Colonic mucosa (tissue), 4 donors: ENCODE measurements at regions not wholly inside any gene's neighbourhood (a gene's known extent, or its start where the extent isn't known, plus 50 kb on each side); places are given as distances from the start of the nearest gene placed in this dataset.
"Not testable (repeated sequence)": the region's sequence is repeated elsewhere in the genome, so short reads cannot be mapped to it uniquely, and the experiment has no call there.

ENCODE experiments used
- DNase-seq: peaks from one replicate; pipeline ENCODE4 v3.0.0-alpha.2; 2020
- H3K27ac ChIP-seq: fragments of 200-600 bp; one replicate; pipeline ENCODE4 v1.8.0; 2021
- H3K27me3 ChIP-seq: fragments of 200-600 bp; one replicate; pipeline ENCODE4 v1.8.0; 2021
- H3K36me3 ChIP-seq: fragments of 200-600 bp; one replicate; pipeline ENCODE4 v1.8.0; 2021
- H3K4me1 ChIP-seq: fragments of 200-600 bp; one replicate; pipeline ENCODE4 v1.8.0; 2021; ENCODE audit warnings: mild to moderate bottlenecking
- H3K4me3 ChIP-seq: fragments of 200-600 bp; one replicate; pipeline ENCODE4 v1.8.0; 2021
- H3K9ac ChIP-seq, 2 donors: one replicate each; pipeline ENCODE4 v1.7.0; 2013; ENCODE audit warnings: control low read depth in 2 of 2, low read depth in 2 of 2, low read length in 2 of 2
- H3K9me3 ChIP-seq: fragments of 200-600 bp; one replicate; pipeline ENCODE4 v1.8.0; 2021
- intact Hi-C: fragments of 100-400 bp; cut with DNase I; formaldehyde crosslinking; loops from one replicate; pipeline ENCODE4 v1.14.1; 2022
- TF ChIP-seq, protein P1 (sequence below): fragments of 200-600 bp; IDR thresholded peaks from one replicate; pipeline ENCODE4 v1.8.0; 2022; ENCODE audit warnings: antibody characterized with exemption, mild to moderate bottlenecking
- donor health status: healthy.
- donor health status: DM: no; HTN: no; CAD: no.
- donor health status: DM: no; HTN: no; CAD: no.

DNA sequence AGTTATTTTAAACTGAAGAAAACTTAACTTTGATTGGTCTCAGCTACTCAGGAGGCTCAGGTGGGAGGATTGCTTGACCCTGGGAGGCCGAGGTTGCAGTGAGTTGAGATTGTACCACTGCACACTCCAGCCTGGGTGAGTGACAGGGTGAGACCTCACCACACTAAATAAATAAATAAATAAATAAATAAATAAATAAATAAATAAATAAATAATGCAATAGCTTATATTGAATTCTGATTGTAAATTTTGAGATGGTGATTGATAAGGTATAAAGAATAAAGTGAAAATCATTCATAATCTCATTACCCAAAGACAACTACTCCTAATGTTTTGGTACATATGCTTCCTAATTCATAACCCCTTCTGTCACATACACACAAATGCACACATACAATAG lies 58.1 kb downstream of the TUBA3C start:
- intact Hi-C loops: no loop called here
- DNase-seq: no peak
- Histone ChIP-seq H3K27ac (no peak overlapping the region), H3K27me3 (no peaks in the 10 kb centered on the region), H3K36me3 (no peaks in the 10 kb centered on the region), H3K4me3 (no peak overlapping the region), H3K4me1 (no peaks in the 10 kb centered on the region), H3K9ac (no peak overlapping the region), H3K9me3 (no peaks in the 10 kb centered on the region)
- TF ChIP-seq, protein P1, sequence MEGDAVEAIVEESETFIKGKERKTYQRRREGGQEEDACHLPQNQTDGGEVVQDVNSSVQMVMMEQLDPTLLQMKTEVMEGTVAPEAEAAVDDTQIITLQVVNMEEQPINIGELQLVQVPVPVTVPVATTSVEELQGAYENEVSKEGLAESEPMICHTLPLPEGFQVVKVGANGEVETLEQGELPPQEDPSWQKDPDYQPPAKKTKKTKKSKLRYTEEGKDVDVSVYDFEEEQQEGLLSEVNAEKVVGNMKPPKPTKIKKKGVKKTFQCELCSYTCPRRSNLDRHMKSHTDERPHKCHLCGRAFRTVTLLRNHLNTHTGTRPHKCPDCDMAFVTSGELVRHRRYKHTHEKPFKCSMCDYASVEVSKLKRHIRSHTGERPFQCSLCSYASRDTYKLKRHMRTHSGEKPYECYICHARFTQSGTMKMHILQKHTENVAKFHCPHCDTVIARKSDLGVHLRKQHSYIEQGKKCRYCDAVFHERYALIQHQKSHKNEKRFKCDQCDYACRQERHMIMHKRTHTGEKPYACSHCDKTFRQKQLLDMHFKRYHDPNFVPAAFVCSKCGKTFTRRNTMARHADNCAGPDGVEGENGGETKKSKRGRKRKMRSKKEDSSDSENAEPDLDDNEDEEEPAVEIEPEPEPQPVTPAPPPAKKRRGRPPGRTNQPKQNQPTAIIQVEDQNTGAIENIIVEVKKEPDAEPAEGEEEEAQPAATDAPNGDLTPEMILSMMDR: no peak

DNA sequence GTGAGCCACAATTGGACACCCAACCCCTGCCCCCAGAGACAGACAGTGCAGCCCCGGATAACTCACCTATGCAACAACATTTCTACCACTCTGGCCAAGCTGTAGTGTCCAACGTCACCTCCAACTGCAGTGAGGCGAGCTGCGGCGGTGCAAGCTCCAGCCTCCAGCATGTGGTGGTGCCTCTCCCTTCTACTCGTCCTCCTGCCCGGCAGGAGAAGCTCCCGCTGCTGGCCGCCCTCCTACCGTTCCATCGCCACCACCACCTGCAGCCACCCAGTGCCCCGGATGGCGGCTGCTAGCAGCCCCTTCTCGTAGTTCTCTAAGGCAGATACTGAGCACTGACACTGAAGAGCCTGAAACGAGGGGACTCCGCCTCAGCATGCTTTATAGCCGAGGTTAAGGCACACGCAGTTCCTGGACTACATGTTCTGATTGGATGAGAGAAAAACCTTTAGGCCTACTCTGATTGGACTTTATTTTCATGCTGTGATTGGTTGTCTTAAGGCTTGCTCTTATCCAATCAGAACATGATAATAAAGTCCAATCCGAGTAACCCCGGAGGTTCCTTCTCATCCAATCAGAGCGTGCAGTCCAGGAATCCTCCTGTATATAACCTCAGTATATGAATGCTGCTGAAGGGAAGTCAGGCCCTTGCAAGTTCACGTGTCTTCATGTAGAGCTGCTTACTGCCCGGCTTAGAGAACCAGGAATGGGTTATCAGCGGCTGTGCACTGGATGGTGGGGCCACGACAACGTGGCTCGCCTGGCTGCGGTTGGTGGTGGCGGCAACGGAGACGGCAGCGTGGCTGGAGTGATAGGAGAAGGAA lies 63.5 kb downstream of the TUBA3C start:
- H3K4me3 ChIP-seq: no peak overlapping the region
- H3K4me1 ChIP-seq: no peaks in the 10 kb centered on the region
- H3K27me3 ChIP-seq: no peaks in the 10 kb centered on the region
- H3K9ac ChIP-seq: no peak overlapping the region
- intact Hi-C loops: no loop called here
- H3K9me3 ChIP-seq: no peaks in the 10 kb centered on the region
- no peak overlapping the region for H3K27ac ChIP-seq
- TF ChIP-seq, protein P1: no peak
- H3K36me3 ChIP-seq: no peaks in the 10 kb centered on the region
- no peak for DNase-seq

DNA sequence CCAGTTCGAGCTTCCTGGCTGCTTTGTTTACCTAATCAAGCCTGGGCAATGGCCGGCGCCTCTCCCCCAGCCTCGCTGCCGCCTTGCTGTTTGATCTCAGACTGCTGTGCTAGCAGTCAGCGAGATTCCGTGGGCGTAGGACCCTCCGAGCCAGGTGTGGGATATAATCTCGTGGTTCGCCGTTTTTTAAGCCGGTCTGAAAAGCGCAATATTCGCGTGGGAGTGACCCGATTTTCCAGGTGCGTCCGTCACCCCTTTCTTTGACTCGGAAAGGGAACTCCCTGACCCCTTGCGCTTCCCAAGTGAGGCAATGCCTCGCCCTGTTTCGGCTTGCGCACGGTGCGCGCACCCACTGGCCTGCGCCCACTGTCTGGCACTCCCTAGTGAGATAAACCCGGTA lies 72.4 kb downstream of the TUBA3C start:
- DNase-seq, H3K9ac ChIP-seq, H3K27me3 ChIP-seq, H3K9me3 ChIP-seq, H3K4me3 ChIP-seq, H3K27ac ChIP-seq, intact Hi-C loops, H3K4me1 ChIP-seq, H3K36me3 ChIP-seq: not testable (repeated sequence)

DNA sequence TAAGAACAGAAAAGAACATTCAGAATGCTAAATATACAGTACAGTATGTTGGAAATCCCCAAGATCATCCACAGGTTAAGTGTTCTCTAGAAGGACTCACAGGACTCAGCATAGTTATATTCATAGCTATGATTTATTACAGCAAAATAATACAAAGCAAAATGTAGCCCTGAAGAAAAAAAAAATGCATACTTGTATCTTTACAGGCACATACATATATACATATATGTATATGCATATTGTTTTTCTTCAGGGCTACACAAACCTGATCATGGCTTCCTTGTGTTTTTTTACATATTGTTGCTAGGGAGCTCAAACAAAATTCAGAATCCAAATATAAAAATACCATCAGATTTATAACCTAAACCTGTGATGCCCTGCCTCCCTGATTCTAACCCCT lies 78.5 kb downstream of the TUBA3C start:
- Histone ChIP-seq H3K9me3 (no peaks in the 10 kb centered on the region), H3K27ac (no peak overlapping the region), H3K36me3 (no peaks in the 10 kb centered on the region), H3K27me3 (no peaks in the 10 kb centered on the region), H3K4me3 (no peak overlapping the region), H3K4me1 (no peaks in the 10 kb centered on the region), H3K9ac (no peak overlapping the region)
- TF ChIP-seq, protein P1: no peak
- intact Hi-C loops: no loop called here
- DNase-seq: no peak

DNA sequence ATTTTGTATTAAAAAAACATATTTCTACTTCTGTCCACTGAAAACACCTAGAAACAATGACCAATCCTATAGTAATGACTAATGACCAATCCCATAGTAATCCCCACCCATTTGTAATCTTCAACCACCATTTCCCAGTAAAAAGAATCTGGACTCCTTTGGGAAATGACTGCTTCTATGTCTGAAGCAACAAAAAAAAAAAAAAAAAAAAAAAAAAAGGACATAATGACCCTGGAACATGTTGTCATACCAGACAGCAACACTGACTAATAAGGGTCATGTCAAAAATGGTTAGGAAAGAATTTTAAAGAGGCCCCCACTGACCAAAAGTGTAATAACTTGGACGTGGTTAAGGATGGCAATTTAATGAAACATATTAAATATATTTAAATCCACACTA lies 88.3 kb downstream of the TUBA3C start:
- no peaks in the 10 kb centered on the region for H3K27me3 ChIP-seq
- no peaks in the 10 kb centered on the region for H3K9me3 ChIP-seq
- TF ChIP-seq, protein P1: no peak
- H3K9ac ChIP-seq: no peak overlapping the region
- no peak for DNase-seq
- intact Hi-C loops: no loop called here
- no peaks in the 10 kb centered on the region for H3K36me3 ChIP-seq
- H3K4me1 ChIP-seq: no peaks in the 10 kb centered on the region
- H3K4me3 ChIP-seq: no peak overlapping the region
- no peak overlapping the region for H3K27ac ChIP-seq

DNA sequence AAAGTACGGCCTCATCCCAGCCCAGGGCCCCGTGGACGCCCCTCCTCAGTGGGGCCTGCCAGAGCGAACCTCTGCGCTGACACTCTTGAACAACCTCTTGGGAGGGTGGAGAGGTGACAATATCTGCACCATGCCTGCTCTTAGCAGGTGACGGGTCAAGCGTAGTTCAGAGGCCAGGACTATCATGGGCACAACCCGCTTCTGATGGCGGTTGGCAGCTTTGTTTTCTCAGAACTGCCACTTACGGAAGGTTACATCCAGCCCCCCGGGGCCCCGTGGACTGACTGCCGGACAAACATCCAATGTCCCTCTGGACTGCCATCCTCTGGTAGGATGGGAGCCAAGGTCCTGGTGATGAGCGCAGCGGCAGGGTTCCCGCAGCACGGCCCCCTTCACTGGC lies 91.1 kb downstream of the TUBA3C start:
- TF ChIP-seq, protein P1: no peak
- H3K27ac ChIP-seq: no peak overlapping the region
- H3K4me1 ChIP-seq: no peaks in the 10 kb centered on the region
- intact Hi-C loops: no loop called here
- no peak overlapping the region for H3K4me3 ChIP-seq
- no peak overlapping the region for H3K9ac ChIP-seq
- H3K27me3 ChIP-seq: no peaks in the 10 kb centered on the region
- DNase-seq: no peak
- H3K9me3 ChIP-seq: no peaks in the 10 kb centered on the region
- H3K36me3 ChIP-seq: no peaks in the 10 kb centered on the region
